ENCODE measurements at regions not wholly inside any gene's neighbourhood (a gene's known extent, or its start where the extent isn't known, plus 50 kb on each side); places are given as distances from the start of the nearest gene placed in this dataset.
A peak's percentile ranks its signal among the peaks of the same experiment; 100 is the strongest.

GRCh38 chr2:217147818-217148217, 288.0 kb upstream of the TNP1 start:
- Mint-ChIP-seq H3K4me1 (ENCODE audit: low read depth, unreplicated experiment) (peaks cover 5% of the 10 kb centered on the region), H3K36me3 (ENCODE audit: low read depth, unreplicated experiment) (no peaks in the 10 kb centered on the region), H3K9me3 (ENCODE audit: unreplicated experiment) (no peaks in the 10 kb centered on the region), H3K4me3 (ENCODE audit: unreplicated experiment) (no peak overlapping the region), H3K27me3 (ENCODE audit: low read depth, unreplicated experiment) (peaks cover 3% of the 10 kb centered on the region), H3K27ac (ENCODE audit: unreplicated experiment) (no peak overlapping the region)
- Histone ChIP-seq H3K4me1 (ENCODE audit: insufficient read depth, low read length) (no peaks in the 10 kb centered on the region), H3K36me3 (ENCODE audit: insufficient read depth, low read length) (no peaks in the 10 kb centered on the region), H3K27me3 (ENCODE audit: insufficient read depth, low read length) (no peaks in the 10 kb centered on the region), H3K4me2 (ENCODE audit: low read length) (no peak overlapping the region), H3K27ac (ENCODE audit: low read depth, low read length) (no peak overlapping the region), H2AFZ (ENCODE audit: low read depth, low read length) (no peak overlapping the region), H3K4me3 (ENCODE audit: insufficient read depth, low read depth, low read length) (no peak overlapping the region), H3K9ac (ENCODE audit: low read length) (no peak overlapping the region), H3K79me2 (ENCODE audit: insufficient read depth, low read length) (no peaks in the 10 kb centered on the region), H4K20me1 (ENCODE audit: insufficient read depth, low read length) (no peaks in the 10 kb centered on the region), H3K9me3 (ENCODE audit: insufficient read depth, low read depth, low read length) (no peaks in the 10 kb centered on the region)
- DNase-seq (ENCODE audit: low read depth) = peak; percentile 51
- TF ChIP-seq EZH2 (IDR thresholded peaks at IDR 0.05; ENCODE audit: insufficient read depth, low read length) (no peak), CTCF (IDR thresholded peaks at IDR 0.05; ENCODE audit: insufficient read depth, low read depth, low read length) (no peak)
- no peak for FAIRE-seq

- no peaks in the 10 kb centered on the region for H3K4me1 ChIP-seq (ENCODE audit: insufficient read depth, low read length)
- H3K27ac ChIP-seq (ENCODE audit: low read depth, low read length) = no peak overlapping the region
- Mint-ChIP-seq H3K36me3 (ENCODE audit: low read depth, unreplicated experiment) (no peaks in the 10 kb centered on the region), H3K27me3 (ENCODE audit: low read depth, unreplicated experiment) (peaks cover 3% of the 10 kb centered on the region), H3K27ac (ENCODE audit: unreplicated experiment) (no peak overlapping the region), H3K4me1 (ENCODE audit: low read depth, unreplicated experiment) (peaks cover 5% of the 10 kb centered on the region), H3K9me3 (ENCODE audit: unreplicated experiment) (no peaks in the 10 kb centered on the region), H3K4me3 (ENCODE audit: unreplicated experiment) (no peak overlapping the region)
- H3K36me3 ChIP-seq (ENCODE audit: insufficient read depth, low read length) = no peaks in the 10 kb centered on the region
- FAIRE-seq = no peak
- no peaks in the 10 kb centered on the region for H3K27me3 ChIP-seq (ENCODE audit: insufficient read depth, low read length)
- H3K9me3 ChIP-seq (ENCODE audit: insufficient read depth, low read depth, low read length) = peaks cover 3% of the 10 kb centered on the region
- no peaks in the 10 kb centered on the region for H3K79me2 ChIP-seq (ENCODE audit: insufficient read depth, low read length)
- no peak overlapping the region for H3K9ac ChIP-seq (ENCODE audit: low read length)
- no peak for DNase-seq (ENCODE audit: low read depth)
- H3K4me3 ChIP-seq (ENCODE audit: insufficient read depth, low read depth, low read length) = no peak overlapping the region
- no peak overlapping the region for H2AFZ ChIP-seq (ENCODE audit: low read depth, low read length)
- no peak overlapping the region for H3K4me2 ChIP-seq (ENCODE audit: low read length)
- TF ChIP-seq CTCF (IDR thresholded peaks at IDR 0.05; ENCODE audit: insufficient read depth, low read depth, low read length) (no peak), EZH2 (IDR thresholded peaks at IDR 0.05; ENCODE audit: insufficient read depth, low read length) (no peak)
- no peaks in the 10 kb centered on the region for H4K20me1 ChIP-seq (ENCODE audit: insufficient read depth, low read length)
These were observed 287.1 kb upstream of the TNP1 start for GRCh38 chr2:217146956-217147355.

- Histone ChIP-seq H3K36me3 (ENCODE audit: insufficient read depth, low read length) (no peaks in the 10 kb centered on the region), H3K9me3 (ENCODE audit: insufficient read depth, low read depth, low read length) (peaks cover 5% of the 10 kb centered on the region), H3K27ac (ENCODE audit: low read depth, low read length) (no peak overlapping the region), H3K27me3 (ENCODE audit: insufficient read depth, low read length) (no peaks in the 10 kb centered on the region), H3K4me3 (ENCODE audit: insufficient read depth, low read depth, low read length) (no peak overlapping the region), H3K4me2 (ENCODE audit: low read length) (no peak overlapping the region), H3K4me1 (ENCODE audit: insufficient read depth, low read length) (no peaks in the 10 kb centered on the region), H4K20me1 (ENCODE audit: insufficient read depth, low read length) (no peaks in the 10 kb centered on the region), H2AFZ (ENCODE audit: low read depth, low read length) (no peak overlapping the region), H3K79me2 (ENCODE audit: insufficient read depth, low read length) (no peaks in the 10 kb centered on the region), H3K9ac (ENCODE audit: low read length) (no peak overlapping the region)
- FAIRE-seq (peak; percentile 64), DNase-seq (ENCODE audit: low read depth) (no peak)
- Mint-ChIP-seq H3K4me3 (ENCODE audit: unreplicated experiment) (no peak overlapping the region), H3K27me3 (ENCODE audit: low read depth, unreplicated experiment) (peaks cover 3% of the 10 kb centered on the region), H3K36me3 (ENCODE audit: low read depth, unreplicated experiment) (no peaks in the 10 kb centered on the region), H3K4me1 (ENCODE audit: low read depth, unreplicated experiment) (peaks cover 2% of the 10 kb centered on the region), H3K9me3 (ENCODE audit: unreplicated experiment) (peaks cover 11% of the 10 kb centered on the region), H3K27ac (ENCODE audit: unreplicated experiment) (no peak overlapping the region)
- TF ChIP-seq EZH2 (IDR thresholded peaks at IDR 0.05; ENCODE audit: insufficient read depth, low read length) = no peak
- TF ChIP-seq CTCF (IDR thresholded peaks at IDR 0.05; ENCODE audit: insufficient read depth, low read depth, low read length) = peak; percentile 42
These were observed 282.9 kb upstream of the TNP1 start for GRCh38 chr2:217142649-217143266.
